ENCODE measurements at regions not wholly inside any gene's neighbourhood (a gene's known extent, or its start where the extent isn't known, plus 50 kb on each side); places are given as distances from the start of the nearest gene placed in this dataset.
"Not testable (repeated sequence)": the region's sequence is repeated elsewhere in the genome, so short reads cannot be mapped to it uniquely, and the experiment has no call there.

DNA sequence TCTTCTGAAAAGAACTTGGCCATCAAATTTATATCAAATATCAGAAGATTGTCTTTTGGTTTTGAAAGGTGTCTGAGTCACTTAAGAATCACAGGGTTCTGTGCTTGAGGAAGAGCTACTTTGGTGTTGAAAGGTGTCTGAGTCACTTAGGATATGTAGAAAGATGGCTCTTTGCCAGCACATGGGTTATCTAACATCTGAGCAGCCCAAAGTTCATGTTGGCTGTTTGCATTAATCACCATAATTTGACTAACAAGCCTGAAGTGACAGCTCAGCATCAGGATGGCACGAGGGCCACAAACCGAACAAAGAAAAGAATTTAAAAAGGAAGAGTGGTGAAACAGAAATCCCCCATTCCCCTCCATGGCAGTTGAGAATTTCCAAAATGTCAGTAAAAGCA is 190.5 kb upstream of the CMC1 start:
- 70 to 82% methylated on average over 2 of the region's 2 CpGs for WGBS, 2 donors (ENCODE audit: low coverage in 1 of 2)
- no peak overlapping the region for H3K27ac ChIP-seq
- no peaks in the 10 kb centered on the region for H3K9me3 ChIP-seq
- no peaks in the 10 kb centered on the region for H3K27me3 ChIP-seq
- no peaks in the 10 kb centered on the region for H3K4me1 ChIP-seq
- no peaks in the 10 kb centered on the region for H3K36me3 ChIP-seq
- no peak for ATAC-seq
- no peak overlapping the region for H3K4me3 ChIP-seq
- no peak for TF ChIP-seq EP300 (IDR thresholded peaks at IDR 0.05)

DNA sequence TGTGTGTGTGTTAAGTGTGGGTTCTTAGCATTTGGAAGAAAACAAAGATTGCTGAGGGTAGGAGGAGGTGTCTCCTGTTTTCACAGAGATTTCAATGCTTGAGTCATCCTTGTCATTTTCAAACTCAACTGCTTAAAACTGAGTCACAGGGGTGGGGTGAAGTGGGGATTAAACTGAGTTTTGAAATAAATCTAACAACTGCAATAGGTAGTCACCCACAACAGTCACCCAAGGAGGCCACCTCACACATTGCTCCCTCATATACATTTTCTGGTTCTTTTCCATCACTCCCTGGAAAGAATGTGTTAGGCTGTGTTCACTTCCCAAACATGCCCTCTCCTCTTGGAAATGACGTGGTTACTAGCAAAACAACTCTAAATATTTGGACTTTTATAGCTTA is 187.7 kb upstream of the CMC1 start:
- Histone ChIP-seq H3K4me3 (no peak overlapping the region), H3K27ac (no peak overlapping the region), H3K9me3 (no peaks in the 10 kb centered on the region), H3K27me3 (no peaks in the 10 kb centered on the region), H3K36me3 (no peaks in the 10 kb centered on the region), H3K4me1 (no peaks in the 10 kb centered on the region)
- TF ChIP-seq CTCF (IDR thresholded peaks at IDR 0.05) (no peak), POLR2A (IDR thresholded peaks at IDR 0.05) (no peak), EP300 (IDR thresholded peaks at IDR 0.05) (no peak), POLR2AphosphoS5 (IDR thresholded peaks at IDR 0.05) (no peak)
- 10 to 23% methylated on average over 1 of the region's 1 CpG for WGBS, 2 donors (ENCODE audit: low coverage in 1 of 2)
- ATAC-seq: no peak

DNA sequence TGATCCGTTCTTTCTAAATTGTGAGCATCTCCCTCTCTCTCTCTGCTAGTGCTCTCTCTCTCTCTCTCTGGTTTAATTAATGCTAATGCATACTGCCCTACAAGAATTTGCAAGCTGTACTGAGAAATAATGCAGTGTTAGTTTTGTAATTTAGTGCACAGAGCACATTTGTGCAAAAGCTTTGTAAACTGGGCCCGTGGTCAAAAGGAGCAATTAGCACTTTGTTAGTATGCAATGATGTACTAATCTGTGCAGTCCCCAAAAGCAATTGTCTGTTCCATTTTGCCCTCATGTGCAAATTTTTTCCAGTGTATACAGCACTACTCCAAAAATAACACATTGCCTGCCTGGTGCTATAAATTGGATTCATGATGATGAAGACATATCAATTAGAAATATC is 184.6 kb upstream of the CMC1 start:
- no peak overlapping the region for H3K27ac ChIP-seq
- H3K9me3 ChIP-seq: no peaks in the 10 kb centered on the region
- ATAC-seq: no peak
- H3K4me3 ChIP-seq: no peak overlapping the region
- 44 to 69% methylated on average over 2 of the region's 2 CpGs for WGBS, 2 donors (ENCODE audit: low coverage in 1 of 2)
- H3K27me3 ChIP-seq: no peaks in the 10 kb centered on the region
- H3K4me1 ChIP-seq: no peaks in the 10 kb centered on the region
- no peaks in the 10 kb centered on the region for H3K36me3 ChIP-seq
- TF ChIP-seq EP300 (IDR thresholded peaks at IDR 0.05) (no peak), POLR2AphosphoS5 (IDR thresholded peaks at IDR 0.05) (no peak), CTCF (IDR thresholded peaks at IDR 0.05) (no peak), POLR2A (IDR thresholded peaks at IDR 0.05) (no peak)

GRCh38 chr3:28057539-28057938 is 183.9 kb upstream of the CMC1 start:
- no peak overlapping the region for H3K4me3 ChIP-seq
- no peak for TF ChIP-seq EP300 (IDR thresholded peaks at IDR 0.05)
- no peak for TF ChIP-seq POLR2A (IDR thresholded peaks at IDR 0.05)
- no peak for TF ChIP-seq POLR2AphosphoS5 (IDR thresholded peaks at IDR 0.05)
- no peak for TF ChIP-seq CTCF (IDR thresholded peaks at IDR 0.05)
- WGBS, 2 donors (ENCODE audit: low coverage in 1 of 2): 60 to 61% methylated on average over 2 of the region's 2 CpGs
- no peaks in the 10 kb centered on the region for H3K9me3 ChIP-seq
- no peaks in the 10 kb centered on the region for H3K36me3 ChIP-seq
- H3K27me3 ChIP-seq: no peaks in the 10 kb centered on the region
- no peaks in the 10 kb centered on the region for H3K4me1 ChIP-seq
- ATAC-seq: no peak
- no peak overlapping the region for H3K27ac ChIP-seq

- WGBS, 2 donors (ENCODE audit: low coverage in 1 of 2): 86 to 93% methylated on average over 7 to 14 of the region's 25 CpGs
- not testable (repeated sequence) for H3K4me3 ChIP-seq, H3K27ac ChIP-seq, H3K9me3 ChIP-seq, H3K36me3 ChIP-seq, H3K27me3 ChIP-seq, ATAC-seq, H3K4me1 ChIP-seq
Observed at GRCh38 chr3:28059199-28059598, 182.2 kb upstream of the CMC1 start.

GRCh38 chr3:28066020-28066419 is 175.4 kb upstream of the CMC1 start:
- no peak overlapping the region for H3K4me3 ChIP-seq
- no peak for ATAC-seq
- no peaks in the 10 kb centered on the region for H3K27me3 ChIP-seq
- WGBS, 2 donors (ENCODE audit: low coverage in 1 of 2): 96 to 97% methylated on average over 4 to 5 of the region's 5 CpGs
- H3K36me3 ChIP-seq: no peaks in the 10 kb centered on the region
- H3K9me3 ChIP-seq: peaks cover 0 to 21% (median 0%) of the 10 kb centered on the region in 3 donors
- H3K27ac ChIP-seq: no peak overlapping the region
- TF ChIP-seq POLR2A (IDR thresholded peaks at IDR 0.05) (no peak), EP300 (IDR thresholded peaks at IDR 0.05) (no peak), CTCF (IDR thresholded peaks at IDR 0.05) (no peak), POLR2AphosphoS5 (IDR thresholded peaks at IDR 0.05) (no peak)
- no peaks in the 10 kb centered on the region for H3K4me1 ChIP-seq
